GM18519 (cell line): ENCODE measurements at regions not wholly inside any gene's neighbourhood (a gene's known extent, or its start where the extent isn't known, plus 50 kb on each side); places are given as distances from the start of the nearest gene placed in this dataset.

Experiments
- ATAC-seq: cut with Tn5 transposase; IDR thresholded peaks from one replicate; pipeline ENCODE4 v1.9.1; 2021; ENCODE audit warnings: mild to moderate bottlenecking, moderate library complexity; ENCODE audit not compliant: unreplicated experiment, low FRiP score

GRCh38 chr2:5359397-5359796, 332.8 kb upstream of the SOX11 start:
- ATAC-seq = no peak

GRCh38 chr2:5360081-5360480, 332.1 kb upstream of the SOX11 start:
- no peak for ATAC-seq

- ATAC-seq = no peak
These were observed 327.8 kb upstream of the SOX11 start for GRCh38 chr2:5364361-5364760.

GRCh38 chr2:5365871-5366461, 326.2 kb upstream of the SOX11 start:
- peak; percentile 72 for ATAC-seq

- ATAC-seq = no peak
These were observed 324.9 kb upstream of the SOX11 start for GRCh38 chr2:5367321-5367720.

- ATAC-seq = no peak
These were observed 323.9 kb upstream of the SOX11 start for GRCh38 chr2:5368263-5368662.

GRCh38 chr2:5369510-5369909, 322.7 kb upstream of the SOX11 start:
- ATAC-seq = no peak

GRCh38 chr2:5370158-5370557, 322.0 kb upstream of the SOX11 start:
- ATAC-seq = no peak

GRCh38 chr2:5372141-5372540, 320.0 kb upstream of the SOX11 start:
- ATAC-seq = no peak

GRCh38 chr2:5373200-5373599, 319.0 kb upstream of the SOX11 start:
- no peak for ATAC-seq

GRCh38 chr2:5374762-5375161, 317.4 kb upstream of the SOX11 start:
- no peak for ATAC-seq

- no peak for ATAC-seq
These were observed 314.9 kb upstream of the SOX11 start for GRCh38 chr2:5377323-5377722.

GRCh38 chr2:5379811-5380210, 312.4 kb upstream of the SOX11 start:
- ATAC-seq = no peak

GRCh38 chr2:5385596-5385995, 306.6 kb upstream of the SOX11 start:
- no peak for ATAC-seq

GRCh38 chr2:5387406-5387805, 304.8 kb upstream of the SOX11 start:
- ATAC-seq = no peak

- no peak for ATAC-seq
These were observed 302.4 kb upstream of the SOX11 start for GRCh38 chr2:5389740-5390139.

- ATAC-seq = no peak
These were observed 300.8 kb upstream of the SOX11 start for GRCh38 chr2:5391362-5391761.

GRCh38 chr2:5392658-5393057, 299.5 kb upstream of the SOX11 start:
- ATAC-seq = no peak

GRCh38 chr2:5393474-5393873, 298.7 kb upstream of the SOX11 start:
- ATAC-seq = no peak

- ATAC-seq = no peak
These were observed 298.0 kb upstream of the SOX11 start for GRCh38 chr2:5394223-5394622.

- ATAC-seq = no peak
These were observed 291.0 kb upstream of the SOX11 start for GRCh38 chr2:5401115-5401657.

GRCh38 chr2:5403392-5403791, 288.8 kb upstream of the SOX11 start:
- ATAC-seq = no peak

GRCh38 chr2:5409898-5410381, 282.2 kb upstream of the SOX11 start:
- ATAC-seq = no peak
